ENCODE measurements at regions not wholly inside any gene's neighbourhood (a gene's known extent, or its start where the extent isn't known, plus 50 kb on each side); places are given as distances from the start of the nearest gene placed in this dataset.

DNA sequence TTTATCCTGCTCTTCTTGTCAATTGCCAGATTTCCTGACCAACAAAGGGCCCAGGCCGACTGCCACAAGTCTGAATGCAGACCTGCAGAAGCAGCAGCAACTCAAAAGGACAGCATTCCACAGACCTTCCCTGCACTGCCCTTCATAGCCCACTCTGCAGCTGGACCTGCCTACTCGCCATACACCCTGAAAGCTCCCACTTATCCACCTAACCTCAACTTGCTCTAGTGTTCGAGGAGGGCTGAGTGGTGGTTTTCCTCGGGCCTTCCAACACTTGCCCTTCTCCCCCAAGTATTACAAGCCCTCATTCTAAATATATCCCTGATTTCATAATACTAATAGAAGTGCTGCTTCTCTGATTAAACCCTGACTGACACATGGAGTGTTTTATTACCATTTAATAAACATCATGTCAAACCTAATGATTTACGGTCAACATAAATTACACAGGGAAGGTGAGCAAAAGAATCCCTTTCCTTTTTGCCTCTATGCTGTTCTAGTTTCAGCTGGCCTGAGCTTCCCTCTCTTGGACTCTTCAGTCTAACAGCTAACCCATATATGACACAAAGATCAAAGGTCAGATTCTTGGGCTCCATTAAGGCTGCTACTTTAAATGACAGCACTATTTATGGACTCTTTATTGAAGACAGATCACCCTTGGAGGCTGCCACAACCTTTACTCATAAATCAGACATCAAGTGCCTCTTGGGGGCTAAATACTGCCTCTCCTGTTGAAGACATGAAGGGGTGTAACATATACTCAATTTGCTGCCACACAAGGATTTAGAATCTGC is 1546.9 kb upstream of the TMEM132C start:
- DNase-seq, result no peak
- no peak for ATAC-seq
- TF ChIP-seq POLR2A (IDR thresholded peaks at IDR 0.05), result no peak

DNA sequence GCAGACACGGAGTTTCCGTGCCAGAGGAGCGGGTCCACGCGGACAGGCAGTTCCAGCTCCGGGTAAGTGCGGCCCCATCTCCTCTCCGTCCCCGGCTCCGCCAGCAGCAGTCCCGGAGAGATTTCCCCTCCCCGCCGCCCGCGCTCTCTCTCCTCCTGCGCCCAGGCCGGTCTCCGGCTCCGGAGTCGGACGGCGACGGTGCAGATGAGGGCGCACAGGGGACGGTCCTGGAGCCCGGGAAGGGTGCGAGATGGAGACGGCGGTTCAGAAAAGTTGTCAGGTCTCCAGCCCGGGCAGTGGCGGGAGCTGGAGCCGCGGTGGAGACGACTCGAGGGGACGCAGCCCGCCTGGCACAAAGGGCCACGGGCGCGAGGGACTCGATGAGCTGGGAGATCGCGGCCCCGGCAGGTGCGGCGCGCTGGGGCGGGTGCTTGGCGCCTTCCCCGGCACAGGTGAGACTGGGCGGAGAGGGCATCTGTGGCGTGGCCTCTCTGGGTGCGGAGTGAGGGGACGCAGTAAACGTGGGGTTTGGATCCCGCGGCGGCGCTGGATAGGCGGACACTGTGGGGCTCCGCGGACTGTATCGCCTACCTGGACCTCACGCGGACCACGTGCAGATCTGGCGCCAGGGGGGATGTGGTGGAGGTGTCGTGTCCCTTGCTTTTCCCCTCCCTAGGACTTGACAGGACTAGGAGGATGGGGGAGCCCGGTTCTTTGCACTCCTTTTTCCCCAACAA is 1540.3 kb upstream of the TMEM132C start:
- no peak for DNase-seq
- H3K9me3 ChIP-seq, result no peaks in the 10 kb centered on the region
- peak in 1 of 4 donors; percentile 23 for ATAC-seq
- intact Hi-C loops (cut with DNase I), result no loop called here
- no peak for TF ChIP-seq POLR2A (IDR thresholded peaks at IDR 0.05)
- TF ChIP-seq CTCF (IDR thresholded peaks at IDR 0.05), result no peak
- H3K36me3 ChIP-seq, result no peaks in the 10 kb centered on the region
- WGBS (ENCODE audit: insufficient coverage, low coverage, low lambda C conversion rate, missing lambda C conversion rate), result under 1% methylated on average over 28 of the region's 69 CpGs
- H3K27ac ChIP-seq, result no peak overlapping the region
- no peak overlapping the region for H3K4me3 ChIP-seq
- peaks cover 0 to 7% of the 10 kb centered on the region in 2 donors for H3K27me3 ChIP-seq
- no peaks in the 10 kb centered on the region for H3K4me1 ChIP-seq

More for the DNA sequence above, 1546.9 kb upstream of the TMEM132C start:
- H3K27me3 ChIP-seq, result no peaks in the 10 kb centered on the region
- no peak overlapping the region for H3K27ac ChIP-seq
- intact Hi-C loops (cut with DNase I), result no loop called here
- WGBS (ENCODE audit: insufficient coverage, low coverage, low lambda C conversion rate, missing lambda C conversion rate), result 56% methylated on average over 5 of the region's 5 CpGs
- H3K36me3 ChIP-seq, result no peaks in the 10 kb centered on the region
- H3K4me3 ChIP-seq, result no peak overlapping the region
- no peaks in the 10 kb centered on the region for H3K9me3 ChIP-seq
- no peaks in the 10 kb centered on the region for H3K4me1 ChIP-seq

DNA sequence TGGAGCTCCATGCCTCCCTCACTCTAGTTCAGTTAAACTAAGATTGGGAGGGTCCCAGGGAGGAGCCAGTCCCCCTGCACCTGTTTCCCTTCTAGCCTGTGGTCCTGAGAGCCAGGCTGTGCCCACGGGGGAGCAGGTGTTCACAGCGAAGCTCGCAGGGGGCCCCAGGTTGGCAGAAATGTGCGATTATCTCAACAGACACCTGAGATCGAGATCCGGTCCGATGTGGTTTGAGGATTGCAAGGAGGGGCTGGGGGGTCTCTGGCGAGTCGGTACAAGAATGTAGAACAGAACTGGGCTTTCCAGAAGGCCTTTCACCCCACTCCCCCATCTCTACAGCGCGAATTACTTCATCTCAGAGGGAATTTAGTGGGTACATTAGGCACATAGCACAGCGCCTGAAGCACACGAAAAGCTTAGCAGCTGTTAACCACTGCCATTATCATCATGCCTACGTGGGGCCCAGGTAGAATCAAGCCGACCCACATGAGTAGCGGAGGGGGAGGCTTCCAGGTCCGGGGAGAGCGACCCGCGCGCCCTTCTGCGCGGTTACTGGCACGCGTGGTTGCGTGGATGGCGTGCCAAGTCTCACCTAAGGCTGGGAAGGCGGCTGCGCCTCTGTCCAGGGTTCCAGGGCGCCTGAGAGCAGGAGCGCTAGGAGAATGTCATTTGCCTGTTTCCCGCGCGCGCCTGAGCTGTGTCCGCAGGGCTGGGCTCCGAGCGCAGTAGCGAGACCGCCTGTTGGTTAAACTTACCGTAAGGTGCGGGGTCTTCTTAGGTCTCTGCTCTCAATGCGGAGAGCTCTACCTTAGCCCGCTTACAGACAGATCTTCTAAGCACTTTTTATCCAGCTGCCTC is 1539.5 kb upstream of the TMEM132C start:
- 11% methylated on average over 25 of the region's 44 CpGs for WGBS (ENCODE audit: insufficient coverage, low coverage, low lambda C conversion rate, missing lambda C conversion rate)
- Histone ChIP-seq H3K27ac (no peak overlapping the region), H3K4me1 (no peaks in the 10 kb centered on the region), H3K9me3 (no peaks in the 10 kb centered on the region), H3K27me3 (peaks cover 0 to 7% of the 10 kb centered on the region in 2 donors), H3K4me3 (no peak overlapping the region), H3K36me3 (no peaks in the 10 kb centered on the region)
- TF ChIP-seq CTCF (IDR thresholded peaks at IDR 0.05), result no peak
- no peak for TF ChIP-seq POLR2A (IDR thresholded peaks at IDR 0.05)
- DNase-seq, result no peak
- intact Hi-C loops (cut with DNase I), result no loop called here
- ATAC-seq, result peak in 1 of 4 donors; percentile 40

- ATAC-seq (no peak), DNase-seq (no peak)
- H3K4me1 ChIP-seq, result no peaks in the 10 kb centered on the region
- TF ChIP-seq POLR2A (IDR thresholded peaks at IDR 0.05), result no peak
- no peak overlapping the region for H3K4me3 ChIP-seq
- H3K27me3 ChIP-seq, result peaks cover 0 to 7% of the 10 kb centered on the region in 2 donors
- whole genome bisulfite sequencing (ENCODE audit: insufficient coverage, low coverage, low lambda C conversion rate, missing lambda C conversion rate), result 50% methylated on average over 5 of the region's 5 CpGs
- no peak overlapping the region for H3K27ac ChIP-seq
- H3K36me3 ChIP-seq, result no peaks in the 10 kb centered on the region
- intact Hi-C loops (cut with DNase I), result no loop called here
- H3K9me3 ChIP-seq, result no peaks in the 10 kb centered on the region
Observed at GRCh38 chr12:126734296-126734695, 1532.7 kb upstream of the TMEM132C start.

- no peak overlapping the region for H3K27ac ChIP-seq
- H3K4me3 ChIP-seq, result no peak overlapping the region
- H3K36me3 ChIP-seq, result no peaks in the 10 kb centered on the region
- TF ChIP-seq CTCF (IDR thresholded peaks at IDR 0.05), result no peak
- TF ChIP-seq POLR2A (IDR thresholded peaks at IDR 0.05), result no peak
- intact Hi-C loops (cut with DNase I), result no loop called here
- 62% methylated on average over 8 of the region's 8 CpGs for WGBS (ENCODE audit: insufficient coverage, low coverage, low lambda C conversion rate, missing lambda C conversion rate)
- DNase-seq (no peak), ATAC-seq (no peak)
- no peaks in the 10 kb centered on the region for H3K4me1 ChIP-seq
- peaks cover 0 to 7% of the 10 kb centered on the region in 2 donors for H3K27me3 ChIP-seq
- H3K9me3 ChIP-seq, result no peaks in the 10 kb centered on the region
Observed at GRCh38 chr12:126734710-126735109, 1532.3 kb upstream of the TMEM132C start.
